Stimulated activated naive CD8-positive, alpha-beta T cell treated with anti-CD3 and anti-CD28 coated beads, Interleukin-15, Interleukin-2, amounts not matched to agents 100 ng/mL and 50 ng/mL, for 24 hours (primary cell): ENCODE measurements at regions not wholly inside any gene's neighbourhood (a gene's known extent, or its start where the extent isn't known, plus 50 kb on each side); places are given as distances from the start of the nearest gene placed in this dataset.

Experiments used
- H3K27ac Mint-ChIP-seq: one replicate; pipeline ENCODE4 v1.8.0; 2021; ENCODE audit warnings: mild to moderate bottlenecking, mixed read lengths
- H3K27me3 Mint-ChIP-seq: one replicate; pipeline ENCODE4 v1.8.0; 2021; ENCODE audit warnings: mixed read lengths
- H3K36me3 Mint-ChIP-seq: one replicate; pipeline ENCODE4 v1.8.0; 2021; ENCODE audit warnings: low read depth, mixed read lengths
- H3K4me1 Mint-ChIP-seq: one replicate; pipeline ENCODE4 v1.8.0; 2021; ENCODE audit warnings: low read depth, mixed read lengths
- H3K4me3 Mint-ChIP-seq: one replicate; pipeline ENCODE4 v1.8.0; 2021; ENCODE audit warnings: mild to moderate bottlenecking, mixed read lengths
- H3K9me3 Mint-ChIP-seq: one replicate; pipeline ENCODE4 v1.8.0; 2021; ENCODE audit warnings: mixed read lengths

GRCh38 chr2:52895726-52896340, 871.8 kb upstream of the CHAC2 start:
- Mint-ChIP-seq H3K9me3 (peaks cover 53% of the 10 kb centered on the region), H3K4me3 (no peak overlapping the region)

GRCh38 chr2:52886556-52886955, 881.0 kb upstream of the CHAC2 start:
- no peaks in the 10 kb centered on the region for H3K4me1 Mint-ChIP-seq
- H3K4me3 Mint-ChIP-seq, result no peak overlapping the region
- H3K27me3 Mint-ChIP-seq, result no peaks in the 10 kb centered on the region
- H3K9me3 Mint-ChIP-seq, result no peaks in the 10 kb centered on the region
- H3K36me3 Mint-ChIP-seq, result no peaks in the 10 kb centered on the region
- H3K27ac Mint-ChIP-seq, result no peak overlapping the region

More at GRCh38 chr2:52895726-52896340, 871.8 kb upstream of the CHAC2 start:
- Mint-ChIP-seq H3K4me1 (no peaks in the 10 kb centered on the region), H3K27me3 (no peaks in the 10 kb centered on the region), H3K27ac (no peak overlapping the region), H3K36me3 (no peaks in the 10 kb centered on the region)

GRCh38 chr2:52884761-52885352, 882.7 kb upstream of the CHAC2 start:
- H3K4me1 Mint-ChIP-seq, result no peaks in the 10 kb centered on the region
- no peaks in the 10 kb centered on the region for H3K9me3 Mint-ChIP-seq

GRCh38 chr2:52882974-52883373, 884.6 kb upstream of the CHAC2 start:
- Mint-ChIP-seq H3K9me3 (no peaks in the 10 kb centered on the region), H3K36me3 (no peaks in the 10 kb centered on the region), H3K4me3 (no peak overlapping the region), H3K27me3 (no peaks in the 10 kb centered on the region), H3K27ac (no peak overlapping the region), H3K4me1 (no peaks in the 10 kb centered on the region)

More at GRCh38 chr2:52884761-52885352, 882.7 kb upstream of the CHAC2 start:
- Mint-ChIP-seq H3K4me3 (no peak overlapping the region), H3K36me3 (no peaks in the 10 kb centered on the region), H3K27ac (no peak overlapping the region), H3K27me3 (no peaks in the 10 kb centered on the region)

GRCh38 chr2:52881606-52882005, 886.0 kb upstream of the CHAC2 start:
- no peaks in the 10 kb centered on the region for H3K4me1 Mint-ChIP-seq
- no peak overlapping the region for H3K4me3 Mint-ChIP-seq
- H3K9me3 Mint-ChIP-seq, result no peaks in the 10 kb centered on the region
- no peaks in the 10 kb centered on the region for H3K27me3 Mint-ChIP-seq
- H3K27ac Mint-ChIP-seq, result no peak overlapping the region
- H3K36me3 Mint-ChIP-seq, result no peaks in the 10 kb centered on the region

GRCh38 chr2:52880872-52881271, 886.7 kb upstream of the CHAC2 start:
- Mint-ChIP-seq H3K27me3 (no peaks in the 10 kb centered on the region), H3K4me3 (no peak overlapping the region), H3K4me1 (no peaks in the 10 kb centered on the region), H3K27ac (no peak overlapping the region), H3K36me3 (no peaks in the 10 kb centered on the region), H3K9me3 (no peaks in the 10 kb centered on the region)

- Mint-ChIP-seq H3K36me3 (no peaks in the 10 kb centered on the region), H3K9me3 (no peaks in the 10 kb centered on the region), H3K27ac (no peak overlapping the region)
These were observed 888.0 kb upstream of the CHAC2 start for GRCh38 chr2:52879561-52879960.

GRCh38 chr2:52877703-52878102, 889.9 kb upstream of the CHAC2 start:
- no peaks in the 10 kb centered on the region for H3K4me1 Mint-ChIP-seq
- H3K36me3 Mint-ChIP-seq, result no peaks in the 10 kb centered on the region
- H3K27me3 Mint-ChIP-seq, result no peaks in the 10 kb centered on the region
- H3K27ac Mint-ChIP-seq, result no peak overlapping the region
- H3K9me3 Mint-ChIP-seq, result no peaks in the 10 kb centered on the region
- H3K4me3 Mint-ChIP-seq, result no peak overlapping the region

More at GRCh38 chr2:52879561-52879960, 888.0 kb upstream of the CHAC2 start:
- Mint-ChIP-seq H3K27me3 (no peaks in the 10 kb centered on the region), H3K4me1 (no peaks in the 10 kb centered on the region), H3K4me3 (no peak overlapping the region)

GRCh38 chr2:52874466-52875106, 893.0 kb upstream of the CHAC2 start:
- Mint-ChIP-seq H3K27ac (no peak overlapping the region), H3K4me3 (no peak overlapping the region), H3K9me3 (no peaks in the 10 kb centered on the region), H3K4me1 (no peaks in the 10 kb centered on the region), H3K36me3 (no peaks in the 10 kb centered on the region), H3K27me3 (no peaks in the 10 kb centered on the region)

GRCh38 chr2:52862801-52863200, 904.8 kb upstream of the CHAC2 start:
- no peaks in the 10 kb centered on the region for H3K27me3 Mint-ChIP-seq
- peaks cover 5% of the 10 kb centered on the region for H3K9me3 Mint-ChIP-seq
- H3K27ac Mint-ChIP-seq, result no peak overlapping the region
- H3K36me3 Mint-ChIP-seq, result no peaks in the 10 kb centered on the region
- H3K4me3 Mint-ChIP-seq, result no peak overlapping the region
- no peaks in the 10 kb centered on the region for H3K4me1 Mint-ChIP-seq

- H3K27me3 Mint-ChIP-seq, result no peaks in the 10 kb centered on the region
- peaks cover 5% of the 10 kb centered on the region for H3K9me3 Mint-ChIP-seq
- H3K27ac Mint-ChIP-seq, result no peak overlapping the region
- H3K36me3 Mint-ChIP-seq, result no peaks in the 10 kb centered on the region
- no peak overlapping the region for H3K4me3 Mint-ChIP-seq
- H3K4me1 Mint-ChIP-seq, result no peaks in the 10 kb centered on the region
These were observed 906.0 kb upstream of the CHAC2 start for GRCh38 chr2:52861596-52861995.

- no peak overlapping the region for H3K4me3 Mint-ChIP-seq
- H3K27ac Mint-ChIP-seq, result no peak overlapping the region
- H3K4me1 Mint-ChIP-seq, result no peaks in the 10 kb centered on the region
- no peaks in the 10 kb centered on the region for H3K27me3 Mint-ChIP-seq
- H3K36me3 Mint-ChIP-seq, result no peaks in the 10 kb centered on the region
- peaks cover 8% of the 10 kb centered on the region for H3K9me3 Mint-ChIP-seq
These were observed 908.5 kb upstream of the CHAC2 start for GRCh38 chr2:52859065-52859464.

- Mint-ChIP-seq H3K36me3 (no peaks in the 10 kb centered on the region), H3K4me3 (no peak overlapping the region), H3K27me3 (no peaks in the 10 kb centered on the region), H3K9me3 (peaks cover 12% of the 10 kb centered on the region), H3K4me1 (no peaks in the 10 kb centered on the region), H3K27ac (no peak overlapping the region)
These were observed 909.9 kb upstream of the CHAC2 start for GRCh38 chr2:52857722-52858121.

- H3K4me1 Mint-ChIP-seq, result no peaks in the 10 kb centered on the region
- H3K27me3 Mint-ChIP-seq, result no peaks in the 10 kb centered on the region
- H3K4me3 Mint-ChIP-seq, result no peak overlapping the region
- H3K36me3 Mint-ChIP-seq, result no peaks in the 10 kb centered on the region
- H3K9me3 Mint-ChIP-seq, result peaks cover 37% of the 10 kb centered on the region
- H3K27ac Mint-ChIP-seq, result no peak overlapping the region
These were observed 915.6 kb upstream of the CHAC2 start for GRCh38 chr2:52852006-52852405.

- Mint-ChIP-seq H3K4me3 (no peak overlapping the region), H3K27ac (no peak overlapping the region), H3K4me1 (no peaks in the 10 kb centered on the region), H3K36me3 (no peaks in the 10 kb centered on the region), H3K9me3 (peaks cover 15% of the 10 kb centered on the region), H3K27me3 (no peaks in the 10 kb centered on the region)
These were observed 922.7 kb upstream of the CHAC2 start for GRCh38 chr2:52844701-52845423.
